ENCODE measurements at regions not wholly inside any gene's neighbourhood (a gene's known extent, or its start where the extent isn't known, plus 50 kb on each side); places are given as distances from the start of the nearest gene placed in this dataset.
"Not testable (repeated sequence)": the region's sequence is repeated elsewhere in the genome, so short reads cannot be mapped to it uniquely, and the experiment has no call there.

GRCh38 chr5:100992354-100992753 is 89.3 kb upstream of the ST8SIA4 start:
- Mint-ChIP-seq H3K27me3 (peaks cover 0 to 8% (median 0%) of the 10 kb centered on the region in 5 donors), H3K9me3 (peaks cover 0 to 6% (median 0%) of the 10 kb centered on the region in 11 donors), H3K27ac (no peak overlapping the region), H3K4me3 (no peak overlapping the region), H3K36me3 (no peaks in the 10 kb centered on the region), H3K4me1 (no peaks in the 10 kb centered on the region)
- Histone ChIP-seq H3K27me3 (ENCODE audit: control insufficient read depth in 2 of 2, insufficient read depth in 2 of 2, low read length in 2 of 2) (no peaks in the 10 kb centered on the region), H3K4me1 (ENCODE audit: control insufficient read depth in 2 of 2, insufficient read depth in 2 of 2, low read length in 2 of 2) (no peaks in the 10 kb centered on the region), H3K4me3 (ENCODE audit: low read length) (no peak overlapping the region), H3K9me3 (ENCODE audit: control insufficient read depth in 2 of 3, low read length in 3 of 3) (no peaks in the 10 kb centered on the region), H3K27ac (ENCODE audit: low read depth, low read length) (no peak overlapping the region), H3K36me3 (ENCODE audit: control insufficient read depth in 2 of 3, insufficient read depth in 3 of 3, low read length in 3 of 3) (no peaks in the 10 kb centered on the region)
- ChIA-PET CTCF (no interaction called here), POLR2A (no interaction called here)
- ATAC-seq (no peak), DNase-seq (no peak)
- intact Hi-C loops (cut with micrococcal nuclease), result no loop called here

GRCh38 chr5:100983601-100984000 is 80.5 kb upstream of the ST8SIA4 start:
- H3K9me3 Mint-ChIP-seq; H3K36me3 ChIP-seq (ENCODE audit: control insufficient read depth in 2 of 3, insufficient read depth in 3 of 3, low read length in 3 of 3); ATAC-seq; H3K4me3 ChIP-seq (ENCODE audit: low read length); H3K4me1 ChIP-seq (ENCODE audit: control insufficient read depth in 2 of 2, insufficient read depth in 2 of 2, low read length in 2 of 2); POLR2A ChIA-PET; H3K27ac ChIP-seq (ENCODE audit: low read depth, low read length); DNase-seq; H3K36me3 Mint-ChIP-seq; CTCF ChIA-PET; H3K4me3 Mint-ChIP-seq; H3K27me3 Mint-ChIP-seq; H3K27me3 ChIP-seq (ENCODE audit: control insufficient read depth in 2 of 2, insufficient read depth in 2 of 2, low read length in 2 of 2); intact Hi-C loops (cut with micrococcal nuclease); H3K4me1 Mint-ChIP-seq; H3K27ac Mint-ChIP-seq; H3K9me3 ChIP-seq (ENCODE audit: control insufficient read depth in 2 of 3, low read length in 3 of 3): not testable (repeated sequence)

- Mint-ChIP-seq H3K9me3 (peaks cover 0 to 3% (median 0%) of the 10 kb centered on the region in 11 donors), H3K27ac (no peak overlapping the region), H3K4me3 (no peak overlapping the region), H3K36me3 (no peaks in the 10 kb centered on the region), H3K4me1 (no peaks in the 10 kb centered on the region), H3K27me3 (peaks cover 0 to 7% (median 0%) of the 10 kb centered on the region in 5 donors)
- CTCF ChIA-PET, result no interaction called here
- ATAC-seq (no peak), DNase-seq (no peak)
- H3K27ac ChIP-seq (ENCODE audit: low read depth, low read length), result no peak overlapping the region
- H3K4me3 ChIP-seq (ENCODE audit: low read length), result no peak overlapping the region
- intact Hi-C loops (cut with micrococcal nuclease), result no loop called here
- H3K27me3 ChIP-seq (ENCODE audit: control insufficient read depth in 2 of 2, insufficient read depth in 2 of 2, low read length in 2 of 2), result no peaks in the 10 kb centered on the region
- H3K9me3 ChIP-seq (ENCODE audit: control insufficient read depth in 2 of 3, low read length in 3 of 3), result no peaks in the 10 kb centered on the region
- POLR2A ChIA-PET, result no interaction called here
- no peaks in the 10 kb centered on the region for H3K4me1 ChIP-seq (ENCODE audit: control insufficient read depth in 2 of 2, insufficient read depth in 2 of 2, low read length in 2 of 2)
- no peaks in the 10 kb centered on the region for H3K36me3 ChIP-seq (ENCODE audit: control insufficient read depth in 2 of 3, insufficient read depth in 3 of 3, low read length in 3 of 3)
These were observed 71.0 kb upstream of the ST8SIA4 start for GRCh38 chr5:100974082-100974481.

DNA sequence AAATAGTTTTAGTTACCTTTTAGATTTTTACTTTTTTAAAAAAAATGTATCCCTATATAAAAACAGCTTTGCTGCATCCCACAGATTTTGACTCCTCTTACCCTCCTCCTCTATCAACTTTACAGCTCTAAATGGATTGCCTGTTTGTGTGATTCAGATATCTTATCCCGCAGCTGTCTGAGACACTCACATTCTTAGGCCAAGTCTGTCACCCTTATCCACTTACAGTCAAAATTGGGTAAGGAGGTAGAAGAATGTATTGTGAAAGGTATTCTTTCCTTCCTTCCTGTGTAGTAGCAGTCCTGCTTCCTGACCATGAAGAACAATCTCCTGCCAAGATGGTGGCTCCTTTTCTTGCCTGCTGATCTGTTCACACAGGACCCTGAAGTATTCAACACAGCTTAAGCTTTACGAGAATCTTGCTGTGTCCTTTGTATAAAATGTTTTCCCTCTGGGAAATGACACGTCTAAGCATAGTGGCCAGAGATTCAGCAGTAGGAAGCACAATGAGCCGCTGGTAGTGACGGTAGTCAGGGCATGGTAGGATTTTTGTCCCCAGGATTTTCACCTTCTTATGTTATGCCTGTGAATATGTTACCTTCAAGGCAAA is 67.7 kb upstream of the ST8SIA4 start:
- intact Hi-C loops (cut with micrococcal nuclease), result no loop called here
- Histone ChIP-seq H3K9me3 (ENCODE audit: control insufficient read depth in 2 of 3, low read length in 3 of 3) (no peaks in the 10 kb centered on the region), H3K27me3 (ENCODE audit: control insufficient read depth in 2 of 2, insufficient read depth in 2 of 2, low read length in 2 of 2) (no peaks in the 10 kb centered on the region), H3K27ac (ENCODE audit: low read depth, low read length) (no peak overlapping the region), H3K4me3 (ENCODE audit: low read length) (no peak overlapping the region), H3K36me3 (ENCODE audit: control insufficient read depth in 2 of 3, insufficient read depth in 3 of 3, low read length in 3 of 3) (no peaks in the 10 kb centered on the region), H3K4me1 (ENCODE audit: control insufficient read depth in 2 of 2, insufficient read depth in 2 of 2, low read length in 2 of 2) (no peaks in the 10 kb centered on the region)
- no peak overlapping the region for H3K4me3 Mint-ChIP-seq
- no peak overlapping the region for H3K27ac Mint-ChIP-seq
- no peaks in the 10 kb centered on the region for H3K36me3 Mint-ChIP-seq
- H3K9me3 Mint-ChIP-seq, result no peaks in the 10 kb centered on the region
- ATAC-seq (no peak), DNase-seq (no peak)
- ChIA-PET CTCF (no interaction called here), POLR2A (no interaction called here)
- H3K27me3 Mint-ChIP-seq, result peaks cover 0 to 5% (median 0%) of the 10 kb centered on the region in 5 donors
- no peaks in the 10 kb centered on the region for H3K4me1 Mint-ChIP-seq

DNA sequence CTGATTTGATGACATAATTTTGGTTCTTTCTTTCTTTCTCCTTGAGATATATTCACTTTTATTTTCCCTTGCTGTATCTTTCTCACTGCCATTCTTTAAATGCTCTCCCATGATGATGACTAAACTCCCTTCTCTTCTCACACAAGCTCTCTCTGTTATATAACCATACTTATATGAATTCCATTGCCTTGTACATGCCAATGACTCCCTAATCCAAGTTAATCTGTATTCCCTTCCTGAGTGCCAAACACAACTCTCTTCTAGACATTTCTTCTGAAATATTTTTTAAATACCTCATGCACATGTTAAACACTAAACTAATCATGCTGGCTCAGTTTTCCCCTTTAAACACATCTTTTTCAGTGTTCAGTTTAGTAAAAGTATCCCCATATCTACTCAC is 62.2 kb upstream of the ST8SIA4 start:
- H3K36me3 ChIP-seq (ENCODE audit: control insufficient read depth in 2 of 3, insufficient read depth in 3 of 3, low read length in 3 of 3), result no peaks in the 10 kb centered on the region
- no peak overlapping the region for H3K27ac Mint-ChIP-seq
- H3K27ac ChIP-seq (ENCODE audit: low read depth, low read length), result no peak overlapping the region
- H3K27me3 Mint-ChIP-seq, result peaks cover 0 to 5% (median 0%) of the 10 kb centered on the region in 5 donors
- POLR2A ChIA-PET, result no interaction called here
- intact Hi-C loops (cut with micrococcal nuclease), result no loop called here
- ATAC-seq (no peak), DNase-seq (no peak)
- CTCF ChIA-PET, result no interaction called here
- H3K27me3 ChIP-seq (ENCODE audit: control insufficient read depth in 2 of 2, insufficient read depth in 2 of 2, low read length in 2 of 2), result no peaks in the 10 kb centered on the region
- no peak overlapping the region for H3K4me3 Mint-ChIP-seq
- H3K9me3 ChIP-seq (ENCODE audit: control insufficient read depth in 2 of 3, low read length in 3 of 3), result no peaks in the 10 kb centered on the region
- no peaks in the 10 kb centered on the region for H3K4me1 ChIP-seq (ENCODE audit: control insufficient read depth in 2 of 2, insufficient read depth in 2 of 2, low read length in 2 of 2)
- no peak overlapping the region for H3K4me3 ChIP-seq (ENCODE audit: low read length)
- peaks cover 0 to 10% (median 0%) of the 10 kb centered on the region in 11 donors for H3K9me3 Mint-ChIP-seq
- H3K36me3 Mint-ChIP-seq, result no peaks in the 10 kb centered on the region
- no peaks in the 10 kb centered on the region for H3K4me1 Mint-ChIP-seq

Measured in naive thymus-derived CD4-positive, alpha-beta T cell (primary cell).